ENCODE measurements at regions not wholly inside any gene's neighbourhood (a gene's known extent, or its start where the extent isn't known, plus 50 kb on each side); places are given as distances from the start of the nearest gene placed in this dataset.

GRCh38 chr11:95521862-95522261 is 267.7 kb downstream of the FAM76B start (continued):
- TF ChIP-seq ELF1 (IDR thresholded peaks at IDR 0.05; ENCODE audit: borderline replicate concordance, low read depth) (no peak), TCF7L2 (IDR thresholded peaks at IDR 0.05; ENCODE audit: borderline replicate concordance, extremely low read depth, insufficient read depth, insufficient read length) (no peak), MAX (IDR thresholded peaks at IDR 0.05) (no peak), POLR2A (IDR thresholded peaks at IDR 0.05; ENCODE audit: borderline replicate concordance, extremely low read depth, insufficient read depth, insufficient read length) (no peak), ATF3 (IDR thresholded peaks at IDR 0.05) (no peak), SRF (IDR thresholded peaks at IDR 0.05; ENCODE audit: low read depth) (no peak), FOSL1 (IDR thresholded peaks at IDR 0.05; ENCODE audit: low read depth) (no peak)

- Histone ChIP-seq H3K4me1 (ENCODE audit: control insufficient read depth in 1 of 2, insufficient read depth in 2 of 2, low read length in 2 of 2) (no peaks in the 10 kb centered on the region), H3K79me2 (ENCODE audit: insufficient read depth, low read length) (no peaks in the 10 kb centered on the region), H3K27me3 (ENCODE audit: insufficient read depth, low read length) (no peaks in the 10 kb centered on the region), H3K9me2 (ENCODE audit: insufficient read depth) (no peaks in the 10 kb centered on the region), H3K4me2 (ENCODE audit: low read length) (no peak overlapping the region), H2AFZ (ENCODE audit: low read depth, low read length, poor library complexity, severe bottlenecking) (no peak overlapping the region), H3K4me3 (replicated peaks in 1 of 2; ENCODE audit: low read depth in 1 of 2, low read length in 2 of 2) (no peak overlapping the region), H3K9me3 (ENCODE audit: control insufficient read depth in 1 of 2, insufficient read depth in 1 of 2, low read depth in 1 of 2, low read length in 2 of 2) (no peaks in the 10 kb centered on the region), H4K20me1 (ENCODE audit: insufficient read depth) (no peaks in the 10 kb centered on the region), H3K27ac (ENCODE audit: low read depth, low read length) (no peak overlapping the region), H3K9ac (ENCODE audit: low read length) (no peak overlapping the region), H3K36me3 (ENCODE audit: control insufficient read depth in 1 of 2, insufficient read depth in 2 of 2, low read length in 2 of 2) (no peaks in the 10 kb centered on the region)
- ChIA-PET RAD21 (ENCODE audit: low non-redundant PET in 1 of 2, low total read pairs in 2 of 2, uncharacterized antibody in 2 of 2, unreplicated experiment in 2 of 2) (no interaction called here), POLR2A (no interaction called here), CTCF (no interaction called here)
- intact Hi-C loops (cut with micrococcal nuclease) = no loop called here
- TF ChIP-seq REST (IDR thresholded peaks at IDR 0.05; ENCODE audit: low read depth) = no peak
- peak; percentile 46 for TF ChIP-seq TCF7L2 (IDR thresholded peaks at IDR 0.05; ENCODE audit: borderline replicate concordance, extremely low read depth, insufficient read depth, insufficient read length)
- BruUV-seq (replicated peaks) = no TSS peak
- DNase-seq (ENCODE audit: low read depth, low spot score) (no peak), ATAC-seq (no peak)
Observed at GRCh38 chr11:95521133-95521542, 268.4 kb downstream of the FAM76B start.

Data from HCT116 (cell line).